SK-N-SH (cell line): ENCODE measurements at regions not wholly inside any gene's neighbourhood (a gene's known extent, or its start where the extent isn't known, plus 50 kb on each side); places are given as distances from the start of the nearest gene placed in this dataset.

ENCODE experiments used
- CTCF ChIA-PET: fragments of 300-600, 350-600 bp; formaldehyde crosslinking; extraction: SDS; loops from one replicate; lab custom pipeline; 2021; lab: Yijun Ruan, JAX
- POLR2A ChIA-PET: fragments of 350-600 bp; sonication (Branson Sonifier 250); formaldehyde crosslinking; extraction: SDS; loops from one replicate; lab custom pipeline; 2020; ENCODE audit warnings: antibody characterized with exemption, inconsistent platforms; lab: Yijun Ruan, JAX
- DNase-seq: peaks from one replicate; pipeline ENCODE4 v3.0.0; 2012
- H2AFZ ChIP-seq: fragments of 200-600 bp; sonication (generic); 2 replicates; pipeline ENCODE4 v1.8.1; 2016; ENCODE audit warnings: antibody characterized with exemption, mild to moderate bottlenecking, low read depth
- H3F3A ChIP-seq: fragments of 200-600 bp; sonication (generic); replicated peaks from 2 replicates; pipeline ENCODE3; 2016; ENCODE audit warnings: antibody characterized with exemption, mild to moderate bottlenecking; ENCODE audit not compliant: insufficient read depth
- H3K27ac ChIP-seq, 2 experiments: fragments of 200-500 bp in 1 of 2; fragments of 200-600 bp in 1 of 2; sonication (Bioruptor generic) in 1 of 2; sonication (generic), shearing (Covaris generic) in 1 of 2; 2 replicates each; pipeline versions ENCODE4 v1.5.1 to v1.6.1; 2014 to 2016; ENCODE audit warnings: low read depth in 2 of 2, inconsistent platforms in 1 of 2, low read length in 1 of 2, mild to moderate bottlenecking in 1 of 2, mixed read lengths in 1 of 2
- H3K27me3 ChIP-seq: fragments of 200-600 bp; sonication (generic), shearing (Covaris generic); 2 replicates; pipeline ENCODE4 v1.6.1; 2016; ENCODE audit warnings: mixed run types; ENCODE audit not compliant: insufficient read depth
- H3K36me3 ChIP-seq, 2 experiments: fragments of 200-500 bp in 1 of 2; fragments of 200-600 bp in 1 of 2; sonication (Bioruptor generic) in 1 of 2; sonication (generic) in 1 of 2; replicated peaks in 1 of 2; 2 replicates each; pipeline versions ENCODE3 to v1.5.1; 2014 to 2016; ENCODE audit warnings: low read length in 1 of 2, mild to moderate bottlenecking in 1 of 2; ENCODE audit not compliant: insufficient read depth in 2 of 2, control insufficient read depth in 1 of 2
- H3K4me1 ChIP-seq, 2 experiments: fragments of 200-500 bp in 1 of 2; fragments of 200-600 bp in 1 of 2; sonication (Bioruptor generic) in 1 of 2; sonication (generic), shearing (Covaris generic) in 1 of 2; 2 replicates each; pipeline versions ENCODE4 v1.5.1 to v1.6.1; 2014 to 2016; ENCODE audit warnings: low read depth in 1 of 2, low read length in 1 of 2, mixed run types in 1 of 2; ENCODE audit not compliant: insufficient read depth in 2 of 2, control insufficient read depth in 1 of 2
- H3K4me2 ChIP-seq: fragments of 200-600 bp; sonication (generic), shearing (Covaris generic); 2 replicates; pipeline ENCODE4 v1.6.1; 2017; ENCODE audit warnings: mixed run types
- H3K4me3 ChIP-seq, 2 experiments: fragments of 200-500 bp in 1 of 2; fragments of 200-600 bp in 1 of 2; sonication (Bioruptor generic) in 1 of 2; sonication (generic), shearing (Covaris generic) in 1 of 2; 2 replicates each; pipeline versions ENCODE4 v1.5.1 to v1.8.1; 2014 to 2016; ENCODE audit warnings: low read depth in 2 of 2, inconsistent platforms in 1 of 2, low read length in 1 of 2, mild to moderate bottlenecking in 1 of 2, mixed read lengths in 1 of 2, moderate library complexity in 1 of 2
- H3K79me2 ChIP-seq: fragments of 200-600 bp; sonication (generic); 2 replicates; pipeline ENCODE4 v1.8.1; 2017; ENCODE audit warnings: mild to moderate bottlenecking; ENCODE audit not compliant: insufficient read depth
- H3K9ac ChIP-seq: fragments of 200-600 bp; sonication (generic); 2 replicates; pipeline ENCODE4 v1.6.1; 2017; ENCODE audit warnings: mixed run types
- H3K9me2 ChIP-seq: fragments of 200-600 bp; sonication (generic); 2 replicates; pipeline ENCODE4 v1.6.1; 2017; ENCODE audit warnings: mixed run types
- H3K9me3 ChIP-seq: fragments of 200-600 bp; sonication (generic); 2 replicates; pipeline ENCODE4 v1.6.1; 2017; ENCODE audit warnings: mixed run types, mild to moderate bottlenecking, moderate library complexity
- H4K20me1 ChIP-seq: fragments of 200-600 bp; sonication (generic); 2 replicates; pipeline ENCODE4 v1.6.1; 2017; ENCODE audit warnings: mild to moderate bottlenecking, mixed run types; ENCODE audit not compliant: insufficient read depth
- ELF1 ChIP-seq: IDR thresholded peaks from 2 replicates; pipeline ENCODE4 v1.4.0; 2012
- EZH2phosphoT487 ChIP-seq: fragments of 200-600 bp; sonication (generic); IDR thresholded peaks from 2 replicates; pipeline ENCODE4 v1.6.1; 2017; ENCODE audit warnings: low read depth, mixed run types, mild to moderate bottlenecking, antibody characterized with exemption, moderate library complexity, borderline replicate concordance
- FOXM1 ChIP-seq: IDR thresholded peaks from 2 replicates; pipeline ENCODE4 v1.4.0; 2012; ENCODE audit warnings: low read depth, mild to moderate bottlenecking
- GABPA ChIP-seq: IDR thresholded peaks from 2 replicates; pipeline ENCODE4 v1.4.0; 2012; ENCODE audit warnings: low read depth, mild to moderate bottlenecking
- GATA2 ChIP-seq: sonication (generic); formaldehyde crosslinking; IDR thresholded peaks from 2 replicates; pipeline ENCODE4 v1.5.0; 2020; ENCODE audit warnings: mild to moderate bottlenecking, missing genetic modification reagents
- IRF3 ChIP-seq: fragments of 150-350 bp; IDR thresholded peaks from 2 replicates; pipeline ENCODE4 v1.6.1; 2016; ENCODE audit warnings: mild to moderate bottlenecking, low read depth, low read length
- JUND ChIP-seq: IDR thresholded peaks from 2 replicates; pipeline ENCODE4 v1.4.0; 2012
- MEF2A ChIP-seq: IDR thresholded peaks from 2 replicates; pipeline ENCODE4 v1.4.0; 2012; ENCODE audit warnings: low read depth, borderline replicate concordance
- MXI1 ChIP-seq: IDR thresholded peaks from 2 replicates; pipeline ENCODE4 v1.6.1; 2012; ENCODE audit warnings: mild to moderate bottlenecking, low read depth, low read length, improper control_type of control experiment
- NFIC ChIP-seq: IDR thresholded peaks from 2 replicates; pipeline ENCODE4 v1.4.0; 2012; ENCODE audit warnings: borderline replicate concordance
- NRF1 ChIP-seq: IDR thresholded peaks from 2 replicates; pipeline ENCODE4 v1.6.1; 2012; ENCODE audit warnings: low read depth, mild to moderate bottlenecking, low read length
- PBX3 ChIP-seq: IDR thresholded peaks from 2 replicates; pipeline ENCODE4; 2012
- RAD21 ChIP-seq: IDR thresholded peaks from 2 replicates; pipeline ENCODE4 v1.6.1; 2012; ENCODE audit warnings: mild to moderate bottlenecking, low read length
- RCOR1 ChIP-seq: fragments of 150-350 bp; IDR thresholded peaks from 2 replicates; pipeline ENCODE4 v1.6.1; 2017; ENCODE audit warnings: antibody characterized with exemption, low read length
- SIN3A ChIP-seq: IDR thresholded peaks from 2 replicates; pipeline ENCODE4 v1.6.1; 2012; ENCODE audit warnings: low read depth, mild to moderate bottlenecking, low read length, moderate library complexity, borderline replicate concordance
- TAF1 ChIP-seq: IDR thresholded peaks from 2 replicates; pipeline ENCODE4 v1.6.1; 2012; ENCODE audit warnings: low read depth, mild to moderate bottlenecking, low read length, moderate library complexity, borderline replicate concordance
- TCF12 ChIP-seq: IDR thresholded peaks from 2 replicates; pipeline ENCODE4 v1.4.0; 2012
- TEAD4 ChIP-seq: IDR thresholded peaks from 2 replicates; pipeline ENCODE4 v1.4.0; 2012; ENCODE audit warnings: mild to moderate bottlenecking, borderline replicate concordance; ENCODE audit not compliant: insufficient read depth
- USF1 ChIP-seq: IDR thresholded peaks from 2 replicates; pipeline ENCODE4 v1.4.0; 2012; ENCODE audit warnings: low read depth, borderline replicate concordance
- ZBTB33 ChIP-seq: IDR thresholded peaks from 2 replicates; pipeline ENCODE4 v1.4.0; 2012; ENCODE audit warnings: low read depth, borderline replicate concordance
- WGBS: methylation state at CpG from one replicate; pipeline ENCODE4 v1.1.6; 2017; ENCODE audit warnings: low lambda C conversion rate; 5-methylcytosine and 5-hydroxymethylcytosine counted together

- H3F3A ChIP-seq, result no peaks in the 10 kb centered on the region
- no peak for DNase-seq
- no peak overlapping the region for H3K4me2 ChIP-seq
- WGBS, result 70% methylated on average over 5 of the region's 5 CpGs
- CTCF ChIA-PET, result interaction anchor here (0.6 to 3.8 kb wide), 7 partner anchors 13 to 1059 kb away, joined by 3 to 13 read pairs (median 3); no protein-coding TSS in a partner anchor
- no peak overlapping the region for H3K27ac ChIP-seq
- POLR2A ChIA-PET, result no interaction called here
- no peaks in the 10 kb centered on the region for H3K9me3 ChIP-seq
- no peaks in the 10 kb centered on the region for H3K36me3 ChIP-seq
- no peaks in the 10 kb centered on the region for H4K20me1 ChIP-seq
- no peaks in the 10 kb centered on the region for H3K27me3 ChIP-seq
- no peaks in the 10 kb centered on the region; a peak in 2 of 4 replicates for H3K4me1 ChIP-seq
- no peaks in the 10 kb centered on the region for H3K79me2 ChIP-seq
- no peaks in the 10 kb centered on the region for H3K9me2 ChIP-seq
- TF ChIP-seq NRF1, result no peak
- no peak overlapping the region for H2AFZ ChIP-seq
- no peak overlapping the region for H3K9ac ChIP-seq
- no peak overlapping the region for H3K4me3 ChIP-seq
These were observed 73.2 kb downstream of the MAT2B start for GRCh38 chr5:163578652-163579051.

- H3K79me2 ChIP-seq, result no peaks in the 10 kb centered on the region
- H3K4me2 ChIP-seq, result no peak overlapping the region
- H3K36me3 ChIP-seq, result no peaks in the 10 kb centered on the region
- H3K4me3 ChIP-seq, result no peak overlapping the region
- H2AFZ ChIP-seq, result no peak overlapping the region
- H3K9me2 ChIP-seq, result no peaks in the 10 kb centered on the region
- ChIA-PET POLR2A (no interaction called here), CTCF (interaction anchor here (0.9 to 3.8 kb wide), 5 partner anchors 10 to 113 kb away, joined by 3 to 13 read pairs (median 3); no protein-coding TSS in a partner anchor)
- no peak overlapping the region for H3K9ac ChIP-seq
- no peaks in the 10 kb centered on the region for H3K27me3 ChIP-seq
- no peaks in the 10 kb centered on the region for H4K20me1 ChIP-seq
- H3K27ac ChIP-seq, result no peak overlapping the region
- 67% methylated on average over 4 of the region's 4 CpGs for WGBS
- H3F3A ChIP-seq, result peaks cover 1% of the 10 kb centered on the region
- TF ChIP-seq IRF3 (no peak), FOXM1 (no peak), SIN3A (no peak), ELF1 (no peak), EZH2phosphoT487 (no peak), GABPA (no peak), NRF1 (no peak), NFIC (no peak), JUND (no peak), MEF2A (no peak), GATA2 (CRISPR knock-in tag) (no peak), USF1 (no peak)
- no peak for DNase-seq
- no peaks in the 10 kb centered on the region for H3K9me3 ChIP-seq
- peaks cover 0 to 3% of the 10 kb centered on the region in 2 experiments; a peak in 1 of 4 replicates for H3K4me1 ChIP-seq
These were observed 74.3 kb downstream of the MAT2B start for GRCh38 chr5:163579729-163580128.

- 54% methylated on average over 2 of the region's 2 CpGs for WGBS
- peaks cover 0 to 9% of the 10 kb centered on the region in 2 experiments; a peak in 1 of 4 replicates for H3K4me1 ChIP-seq
- POLR2A ChIA-PET, result no interaction called here
- no peak overlapping the region for H3K9ac ChIP-seq
- no peak overlapping the region for H2AFZ ChIP-seq
- H3K36me3 ChIP-seq, result no peaks in the 10 kb centered on the region
- no peak overlapping the region for H3K4me3 ChIP-seq
- H3K79me2 ChIP-seq, result no peaks in the 10 kb centered on the region
- H3K9me2 ChIP-seq, result no peaks in the 10 kb centered on the region
- TF ChIP-seq GABPA (no peak), ZBTB33 (no peak), FOXM1 (no peak), TEAD4 (no peak), MXI1 (no peak), RAD21 (no peak), TAF1 (no peak), PBX3 (no peak), TCF12 (no peak), RCOR1 (no peak)
- TF ChIP-seq, all 33 proteins: peak for 0
- Histone ChIP-seq H3K27me3 (no peaks in the 10 kb centered on the region), H3F3A (peaks cover 5% of the 10 kb centered on the region), H3K4me2 (no peak overlapping the region), H4K20me1 (no peaks in the 10 kb centered on the region), H3K9me3 (no peaks in the 10 kb centered on the region), H3K27ac (no peak overlapping the region)
- CTCF ChIA-PET, result interaction anchor here (1.1 kb wide), 1 partner anchor 11 kb away, joined by 4 read pairs; no protein-coding TSS in a partner anchor
- DNase-seq, result no peak
These were observed 75.1 kb downstream of the MAT2B start for GRCh38 chr5:163580516-163580915.
